GM19455 (cell line): ENCODE measurements at regions not wholly inside any gene's neighbourhood (a gene's known extent, or its start where the extent isn't known, plus 50 kb on each side); places are given as distances from the start of the nearest gene placed in this dataset.

ENCODE experiments used
- ATAC-seq: cut with Tn5 transposase; IDR thresholded peaks from one replicate; pipeline ENCODE4 v1.9.1; 2021; ENCODE audit not compliant: unreplicated experiment

- ATAC-seq = no peak
These were observed 203.3 kb upstream of the TARS1 start for GRCh38 chr5:33237471-33237870.

- no peak for ATAC-seq
These were observed 201.7 kb upstream of the TARS1 start for GRCh38 chr5:33238826-33239695.

GRCh38 chr5:33240558-33240957, 200.2 kb upstream of the TARS1 start:
- no peak for ATAC-seq

- peak; percentile 65 for ATAC-seq
These were observed 199.0 kb upstream of the TARS1 start for GRCh38 chr5:33241802-33242201.

GRCh38 chr5:33242277-33242676, 198.5 kb upstream of the TARS1 start:
- ATAC-seq = no peak

GRCh38 chr5:33244441-33245150, 196.2 kb upstream of the TARS1 start:
- ATAC-seq = no peak

GRCh38 chr5:33254579-33254978, 186.2 kb upstream of the TARS1 start:
- ATAC-seq = no peak

GRCh38 chr5:33257807-33258429, 182.8 kb upstream of the TARS1 start:
- ATAC-seq = no peak

- ATAC-seq = no peak
These were observed 182.2 kb upstream of the TARS1 start for GRCh38 chr5:33258553-33258952.

GRCh38 chr5:33260098-33260497, 180.7 kb upstream of the TARS1 start:
- no peak for ATAC-seq

GRCh38 chr5:33261305-33261704, 179.5 kb upstream of the TARS1 start:
- ATAC-seq = no peak

GRCh38 chr5:33261747-33262146, 179.0 kb upstream of the TARS1 start:
- ATAC-seq = no peak

GRCh38 chr5:33267801-33268200, 173.0 kb upstream of the TARS1 start:
- no peak for ATAC-seq

- no peak for ATAC-seq
These were observed 172.4 kb upstream of the TARS1 start for GRCh38 chr5:33268374-33268773.

- ATAC-seq = no peak
These were observed 170.1 kb upstream of the TARS1 start for GRCh38 chr5:33270671-33271070.

GRCh38 chr5:33271606-33272005, 169.2 kb upstream of the TARS1 start:
- no peak for ATAC-seq

- ATAC-seq = no peak
These were observed 168.5 kb upstream of the TARS1 start for GRCh38 chr5:33272288-33272687.

- no peak for ATAC-seq
These were observed 166.8 kb upstream of the TARS1 start for GRCh38 chr5:33273985-33274384.

- no peak for ATAC-seq
These were observed 165.4 kb upstream of the TARS1 start for GRCh38 chr5:33275391-33275790.

- no peak for ATAC-seq
These were observed 164.7 kb upstream of the TARS1 start for GRCh38 chr5:33275921-33276627.

- no peak for ATAC-seq
These were observed 164.2 kb upstream of the TARS1 start for GRCh38 chr5:33276628-33276950.
